A549 (cell line): ENCODE measurements at regions not wholly inside any gene's neighbourhood (a gene's known extent, or its start where the extent isn't known, plus 50 kb on each side); places are given as distances from the start of the nearest gene placed in this dataset.
A peak's percentile ranks its signal among the peaks of the same experiment; 100 is the strongest.

Experiments
- ATAC-seq, 2 experiments: fragments of 200-7000 bp in 1 of 2; fragments of >200 bp in 1 of 2; cut with Nextera tagmentation in 1 of 2; cut with Tn5 transposase in 1 of 2; 3 replicates each; pipeline versions ENCODE4 v1.8.0 to v1.9.1; 2018 to 2020; ENCODE audit warnings: mild to moderate bottlenecking in 1 of 2, moderate library complexity in 1 of 2
- CTCF ChIA-PET: fragments of 300-600 bp; sonication (Branson Sonifier 250); formaldehyde crosslinking; extraction: SDS; loops from one replicate; lab custom pipeline; 2021; ENCODE audit warnings: antibody characterized with exemption, inconsistent platforms; lab: Yijun Ruan, JAX
- POLR2A ChIA-PET: fragments of 350-600 bp; formaldehyde crosslinking; extraction: SDS; loops from one replicate; lab custom pipeline; 2021; ENCODE audit warnings: antibody characterized with exemption, inconsistent platforms; lab: Yijun Ruan, JAX
- DNase-seq, 2 experiments: peaks; one replicate each; pipeline versions ENCODE4 v3.0.0 to v3.0.0-alpha.2; 2011 to 2016; ENCODE audit warnings: low read depth in 1 of 2, low spot score in 1 of 2
- FAIRE-seq: peaks from 2 replicates; lab custom pipeline; 2011; peaks lifted over from hg19 to GRCh38; lab: Jason Lieb, UNC
- H3K27ac ChIP-seq, 2 experiments: fragments of >200 bp; sonication (Bioruptor Twin); formaldehyde crosslinking; 3 replicates each; pipeline ENCODE4 v1.5.1; 2016 to 2017
- H3K4me1 ChIP-seq: fragments of >200 bp; sonication (Bioruptor Twin); formaldehyde crosslinking; 3 replicates; pipeline ENCODE4 v1.6.1; 2016
- H3K4me2 ChIP-seq: fragments of >200 bp; sonication (Bioruptor Twin); formaldehyde crosslinking; 3 replicates; pipeline ENCODE4 v1.6.1; 2016
- H3K4me3 ChIP-seq: fragments of >200 bp; sonication (Bioruptor Twin); formaldehyde crosslinking; 3 replicates; pipeline ENCODE4 v1.5.1; 2016
- H3K9me3 ChIP-seq: fragments of >200 bp; sonication (Bioruptor Twin); formaldehyde crosslinking; 3 replicates; pipeline ENCODE4 v1.6.1; 2016
- ATOH8 ChIP-seq: fragments of 250-450 bp; sonication (Bioruptor Pico); IDR thresholded peaks from 2 replicates; pipeline ENCODE4 v1.5.0; 2020; ENCODE audit warnings: low read depth, mild to moderate bottlenecking, moderate library complexity
- BHLHE40 ChIP-seq: IDR thresholded peaks from 2 replicates; pipeline ENCODE4 v1.6.1; 2012; ENCODE audit warnings: low read depth, low read length, inconsistent platforms
- CBX2 ChIP-seq: fragments of 200-600 bp; sonication (generic); IDR thresholded peaks from 2 replicates; pipeline ENCODE4 v1.6.1; 2016; ENCODE audit warnings: low read depth, mild to moderate bottlenecking, borderline replicate concordance
- CEBPB ChIP-seq, 2 experiments: fragments of >200 bp in 1 of 2; sonication (Bioruptor Twin) in 1 of 2; formaldehyde crosslinking in 1 of 2; IDR thresholded peaks; 2 replicates each; pipeline ENCODE4 v1.6.1; 2012 to 2016
- CHD2 ChIP-seq: fragments of 150-350 bp; IDR thresholded peaks from 2 replicates; pipeline ENCODE4 v1.6.1; 2014; ENCODE audit warnings: low read length; ENCODE audit not compliant: partially characterized antibody
- EHF ChIP-seq: fragments of 250-450 bp; sonication (Bioruptor Pico); IDR thresholded peaks from 2 replicates; pipeline ENCODE4 v1.5.0; 2020; ENCODE audit warnings: mild to moderate bottlenecking
- EP300 ChIP-seq, 2 experiments: fragments of >200 bp; sonication (Bioruptor Twin); formaldehyde crosslinking; IDR thresholded peaks; 2 replicates in 1 of 2; 3 replicates in 1 of 2; pipeline ENCODE4 v1.6.1; 2016 to 2017
- FOSB ChIP-seq: fragments of 250-450 bp; sonication (Bioruptor Pico); IDR thresholded peaks from 2 replicates; pipeline ENCODE4 v1.5.0; 2020; ENCODE audit warnings: mild to moderate bottlenecking, moderate library complexity
- GATA3 ChIP-seq: IDR thresholded peaks from 2 replicates; pipeline ENCODE4 v1.6.1; 2012; ENCODE audit warnings: borderline replicate concordance
- HES2 ChIP-seq: fragments of >200 bp; sonication (Bioruptor Twin); formaldehyde crosslinking; IDR thresholded peaks from 2 replicates; pipeline ENCODE4 v1.6.1; 2016
- HMGXB4 ChIP-seq: fragments of 250-450 bp; sonication (Bioruptor Pico); IDR thresholded peaks from 2 replicates; pipeline ENCODE4 v1.5.0; 2021; ENCODE audit warnings: mild to moderate bottlenecking, moderate library complexity, borderline replicate concordance
- HOXB5 ChIP-seq: fragments of 250-450 bp; sonication (Bioruptor Pico); IDR thresholded peaks from 2 replicates; pipeline ENCODE4 v1.5.0; 2020; ENCODE audit warnings: mild to moderate bottlenecking, moderate library complexity
- JUN ChIP-seq, 2 experiments: fragments of >200 bp; sonication (Bioruptor Twin); formaldehyde crosslinking; IDR thresholded peaks; 2 replicates in 1 of 2; 3 replicates in 1 of 2; pipeline ENCODE4 v1.6.1; 2016 to 2017
- KDM1A ChIP-seq: fragments of 200-600 bp; sonication (generic); IDR thresholded peaks from 2 replicates; pipeline ENCODE4 v1.6.1; 2016; ENCODE audit warnings: low read depth, mild to moderate bottlenecking
- MAZ ChIP-seq: fragments of 150-350 bp; IDR thresholded peaks from 2 replicates; pipeline ENCODE4 v1.6.1; 2014; ENCODE audit warnings: antibody characterized with exemption, low read depth, low read length, borderline replicate concordance
- NFE2L2 ChIP-seq: fragments of 150-350 bp; conservative IDR thresholded peaks from 2 replicates; pipeline ENCODE4 v1.6.1; 2014; ENCODE audit warnings: low read length
- PHF8 ChIP-seq: fragments of 200-600 bp; sonication (generic); IDR thresholded peaks from 2 replicates; pipeline ENCODE4 v1.6.1; 2016; ENCODE audit warnings: low read depth, mild to moderate bottlenecking, antibody characterized with exemption, moderate library complexity, borderline replicate concordance
- RAD21 ChIP-seq, 2 experiments: fragments of >200 bp in 1 of 2; sonication (Bioruptor Twin) in 1 of 2; formaldehyde crosslinking in 1 of 2; IDR thresholded peaks in 1 of 2; conservative IDR thresholded peaks in 1 of 2; 2 replicates in 1 of 2; 3 replicates in 1 of 2; pipeline ENCODE4 v1.6.1; 2012 to 2018; ENCODE audit warnings: inconsistent platforms in 1 of 2
- SREBF2 ChIP-seq: fragments of 450-650 bp; IDR thresholded peaks from 2 replicates; pipeline ENCODE4 v1.6.1; 2014; ENCODE audit warnings: mild to moderate bottlenecking, moderate library complexity
- TP53 ChIP-seq: fragments of 250-450 bp; sonication (Bioruptor Pico); IDR thresholded peaks from 2 replicates; pipeline ENCODE4 v1.5.0; 2021; ENCODE audit warnings: mild to moderate bottlenecking, moderate library complexity
- ZC3H11A ChIP-seq: fragments of 450-650 bp; IDR thresholded peaks from 2 replicates; pipeline ENCODE4 v1.6.1; 2014; ENCODE audit warnings: antibody characterized with exemption, mild to moderate bottlenecking
- ZNF302 ChIP-seq: fragments of 250-450 bp; sonication (Bioruptor Pico); IDR thresholded peaks from 2 replicates; pipeline ENCODE4 v1.9.0; 2021; ENCODE audit warnings: inconsistent platforms, mild to moderate bottlenecking, moderate library complexity
- ZSCAN20 ChIP-seq: fragments of 250-450 bp; sonication (Bioruptor Pico); IDR thresholded peaks from 2 replicates; pipeline ENCODE4 v1.8.0; 2022; ENCODE audit warnings: mild to moderate bottlenecking, moderate library complexity
- WGBS: methylation state at CpG from one replicate; pipeline ENCODE4 v1.1.6; 2017; ENCODE audit errors: missing lambda C conversion rate; 5-methylcytosine and 5-hydroxymethylcytosine counted together
- TF ChIP-seq, protein P1 (sequence below): fragments of 200-600 bp; sonication (generic); IDR thresholded peaks from 2 replicates; pipeline ENCODE4 v1.6.1; 2016; ENCODE audit warnings: antibody characterized with exemption, mild to moderate bottlenecking, moderate library complexity
- TF ChIP-seq, protein P2 (sequence below): IDR thresholded peaks from 2 replicates; pipeline ENCODE4 v1.6.1; 2012; ENCODE audit warnings: low read depth, borderline replicate concordance
- TF ChIP-seq, protein P3 (sequence below): fragments of 150-350 bp; IDR thresholded peaks from 2 replicates; pipeline ENCODE4 v1.6.1; 2014; ENCODE audit warnings: low read depth, mild to moderate bottlenecking, low read length

DNA sequence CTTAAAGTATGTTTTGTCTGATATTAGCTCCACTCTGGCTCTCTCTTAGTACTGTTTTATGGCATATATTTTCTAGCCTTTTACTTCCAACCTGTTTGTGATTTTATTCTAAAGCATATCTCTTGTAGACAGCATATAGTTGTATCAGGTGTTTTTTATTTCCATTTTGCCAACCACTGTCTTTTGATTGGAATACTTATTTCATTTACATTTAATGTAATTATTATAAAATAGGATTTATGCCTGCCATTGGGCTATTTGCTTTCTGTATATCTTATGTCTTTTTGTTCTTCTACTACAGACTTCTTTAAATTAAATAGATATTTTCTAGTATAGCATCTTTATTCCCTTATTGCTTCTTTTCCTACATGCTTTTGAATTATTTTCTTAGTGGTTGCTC, 67.3 kb downstream of the LRRC30 start:
- TF ChIP-seq, protein P1, sequence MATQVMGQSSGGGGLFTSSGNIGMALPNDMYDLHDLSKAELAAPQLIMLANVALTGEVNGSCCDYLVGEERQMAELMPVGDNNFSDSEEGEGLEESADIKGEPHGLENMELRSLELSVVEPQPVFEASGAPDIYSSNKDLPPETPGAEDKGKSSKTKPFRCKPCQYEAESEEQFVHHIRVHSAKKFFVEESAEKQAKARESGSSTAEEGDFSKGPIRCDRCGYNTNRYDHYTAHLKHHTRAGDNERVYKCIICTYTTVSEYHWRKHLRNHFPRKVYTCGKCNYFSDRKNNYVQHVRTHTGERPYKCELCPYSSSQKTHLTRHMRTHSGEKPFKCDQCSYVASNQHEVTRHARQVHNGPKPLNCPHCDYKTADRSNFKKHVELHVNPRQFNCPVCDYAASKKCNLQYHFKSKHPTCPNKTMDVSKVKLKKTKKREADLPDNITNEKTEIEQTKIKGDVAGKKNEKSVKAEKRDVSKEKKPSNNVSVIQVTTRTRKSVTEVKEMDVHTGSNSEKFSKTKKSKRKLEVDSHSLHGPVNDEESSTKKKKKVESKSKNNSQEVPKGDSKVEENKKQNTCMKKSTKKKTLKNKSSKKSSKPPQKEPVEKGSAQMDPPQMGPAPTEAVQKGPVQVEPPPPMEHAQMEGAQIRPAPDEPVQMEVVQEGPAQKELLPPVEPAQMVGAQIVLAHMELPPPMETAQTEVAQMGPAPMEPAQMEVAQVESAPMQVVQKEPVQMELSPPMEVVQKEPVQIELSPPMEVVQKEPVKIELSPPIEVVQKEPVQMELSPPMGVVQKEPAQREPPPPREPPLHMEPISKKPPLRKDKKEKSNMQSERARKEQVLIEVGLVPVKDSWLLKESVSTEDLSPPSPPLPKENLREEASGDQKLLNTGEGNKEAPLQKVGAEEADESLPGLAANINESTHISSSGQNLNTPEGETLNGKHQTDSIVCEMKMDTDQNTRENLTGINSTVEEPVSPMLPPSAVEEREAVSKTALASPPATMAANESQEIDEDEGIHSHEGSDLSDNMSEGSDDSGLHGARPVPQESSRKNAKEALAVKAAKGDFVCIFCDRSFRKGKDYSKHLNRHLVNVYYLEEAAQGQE, result no peak
- TF ChIP-seq CEBPB (IDR thresholded peaks at IDR 0.05), result no peak
- no peak for TF ChIP-seq ZNF302 (CRISPR knock-in tag)
- no peak for TF ChIP-seq HOXB5 (CRISPR knock-in tag)
- TF ChIP-seq CBX2, result no peak
- TF ChIP-seq, protein P2, sequence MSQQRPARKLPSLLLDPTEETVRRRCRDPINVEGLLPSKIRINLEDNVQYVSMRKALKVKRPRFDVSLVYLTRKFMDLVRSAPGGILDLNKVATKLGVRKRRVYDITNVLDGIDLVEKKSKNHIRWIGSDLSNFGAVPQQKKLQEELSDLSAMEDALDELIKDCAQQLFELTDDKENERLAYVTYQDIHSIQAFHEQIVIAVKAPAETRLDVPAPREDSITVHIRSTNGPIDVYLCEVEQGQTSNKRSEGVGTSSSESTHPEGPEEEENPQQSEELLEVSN, result no peak
- TF ChIP-seq TP53 (CRISPR knock-in tag), result no peak
- TF ChIP-seq ZSCAN20, result no peak
- TF ChIP-seq MAZ, result no peak
- TF ChIP-seq EHF (CRISPR knock-in tag), result no peak
- TF ChIP-seq GATA3, result no peak
- TF ChIP-seq HES2, result no peak
- no peak for TF ChIP-seq NFE2L2
- no peak for TF ChIP-seq KDM1A
- no peak for TF ChIP-seq HMGXB4 (CRISPR knock-in tag)
- H3K4me2 ChIP-seq, result no peak overlapping the region
- DNase-seq, result no peak
- no peak for ATAC-seq
- no peaks in the 10 kb centered on the region for H3K4me1 ChIP-seq
- ChIA-PET POLR2A (no interaction called here), CTCF (no interaction called here)
- H3K9me3 ChIP-seq, result peaks cover 13% of the 10 kb centered on the region; the same call in 2 of the 3 replicates
- no peak for FAIRE-seq
- no peak overlapping the region for H3K27ac ChIP-seq
- H3K4me3 ChIP-seq, result no peak overlapping the region

- no peak for DNase-seq
- H3K4me3 ChIP-seq, result no peak overlapping the region
- H3K4me1 ChIP-seq, result no peaks in the 10 kb centered on the region
- CTCF ChIA-PET, result no interaction called here
- no peak for ATAC-seq
- H3K27ac ChIP-seq, result no peak overlapping the region
- TF ChIP-seq BHLHE40, result no peak
- TF ChIP-seq CEBPB (IDR thresholded peaks at IDR 0.05), result no peak
- FAIRE-seq, result no peak
- WGBS, result 10% methylated on average over 1 of the region's 1 CpG
- peak overlapping the region; percentile 36; the same call in 1 of the 3 replicates for H3K4me2 ChIP-seq
- POLR2A ChIA-PET, result interaction anchor here (0.6 kb wide), 1 partner anchor 104 kb away, joined by 3 read pairs; no protein-coding TSS in a partner anchor
- peaks cover 10% of the 10 kb centered on the region; the same call in 2 of the 3 replicates for H3K9me3 ChIP-seq
These were observed 70.2 kb downstream of the LRRC30 start for GRCh38 chr18:7301094-7301493.

DNA sequence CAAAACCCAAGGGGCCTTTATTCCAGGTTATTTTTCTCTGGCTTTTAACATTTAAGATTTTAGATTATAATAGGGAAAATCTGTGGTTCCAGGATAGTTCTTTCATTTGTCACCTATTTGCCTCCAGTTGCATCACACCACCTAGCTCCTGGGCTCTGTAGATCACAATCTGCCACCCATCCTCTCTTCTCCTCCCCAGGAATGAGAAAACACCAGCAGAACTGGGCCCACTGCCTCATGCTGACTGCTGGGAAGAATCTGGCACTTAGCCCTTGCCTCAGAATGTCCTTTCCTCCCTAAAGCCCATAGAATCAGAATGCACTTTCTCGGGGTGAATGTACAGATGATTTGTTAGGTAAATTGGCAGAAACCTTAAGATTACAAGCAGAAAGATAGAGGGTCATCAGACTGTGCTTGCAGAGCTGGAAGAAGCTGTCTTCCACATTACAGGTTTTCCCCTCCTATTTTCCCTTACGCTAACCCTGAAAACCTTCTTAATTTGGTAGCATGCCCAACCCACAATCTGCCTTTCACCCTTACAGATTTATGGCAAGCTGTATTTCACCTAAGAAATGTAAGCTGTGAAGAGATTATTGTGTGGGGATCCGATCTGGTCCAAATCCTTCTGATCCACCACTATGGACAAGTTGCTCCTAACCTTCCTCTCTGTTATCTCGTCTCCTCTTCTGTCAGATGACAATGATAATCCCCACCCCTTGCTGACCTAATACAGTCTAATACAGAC, 72.6 kb downstream of the LRRC30 start:
- no peak for DNase-seq
- Histone ChIP-seq H3K27ac (no peak overlapping the region), H3K4me1 (no peaks in the 10 kb centered on the region), H3K4me3 (no peak overlapping the region), H3K4me2 (no peak overlapping the region), H3K9me3 (no peaks in the 10 kb centered on the region; the same call in 2 of the 3 replicates)
- CTCF ChIA-PET, result no interaction called here
- 59% methylated on average over 4 of the region's 4 CpGs for WGBS
- no peak for FAIRE-seq
- POLR2A ChIA-PET, result no interaction called here
- ATAC-seq, result no peak
- TF ChIP-seq RAD21 (conservative IDR thresholded peaks at IDR 0.05 in 1 of 2, IDR thresholded peaks at IDR 0.05 in 1 of 2) (no peak), SREBF2 (no peak), PHF8 (no peak), EP300 (IDR thresholded peaks at IDR 0.05) (no peak), CHD2 (no peak), NFE2L2 (no peak), ZC3H11A (no peak), JUN (IDR thresholded peaks at IDR 0.05) (no peak), EHF (CRISPR knock-in tag) (no peak), ATOH8 (no peak), FOSB (no peak)
- TF ChIP-seq, protein P3, sequence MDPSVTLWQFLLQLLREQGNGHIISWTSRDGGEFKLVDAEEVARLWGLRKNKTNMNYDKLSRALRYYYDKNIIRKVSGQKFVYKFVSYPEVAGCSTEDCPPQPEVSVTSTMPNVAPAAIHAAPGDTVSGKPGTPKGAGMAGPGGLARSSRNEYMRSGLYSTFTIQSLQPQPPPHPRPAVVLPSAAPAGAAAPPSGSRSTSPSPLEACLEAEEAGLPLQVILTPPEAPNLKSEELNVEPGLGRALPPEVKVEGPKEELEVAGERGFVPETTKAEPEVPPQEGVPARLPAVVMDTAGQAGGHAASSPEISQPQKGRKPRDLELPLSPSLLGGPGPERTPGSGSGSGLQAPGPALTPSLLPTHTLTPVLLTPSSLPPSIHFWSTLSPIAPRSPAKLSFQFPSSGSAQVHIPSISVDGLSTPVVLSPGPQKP, result no peak
